Sigmoid colon (tissue), 6 donors: ENCODE measurements at regions not wholly inside any gene's neighbourhood (a gene's known extent, or its start where the extent isn't known, plus 50 kb on each side); places are given as distances from the start of the nearest gene placed in this dataset.

Experiments used
- DNase-seq: peaks from one replicate; pipeline ENCODE4 v3.0.0-alpha.2; 2019
- H3K27ac ChIP-seq, 4 donors: fragments of 200-600 bp; sonication (generic); one replicate each; pipeline ENCODE4 v1.5.1; 2016 to 2019; ENCODE audit warnings: mild to moderate bottlenecking in 1 of 4
- H3K27me3 ChIP-seq, 3 donors: fragments of 200-600 bp; sonication (generic); one replicate each; pipeline ENCODE4 v1.5.1; 2019; ENCODE audit warnings: mild to moderate bottlenecking in 1 of 3
- H3K36me3 ChIP-seq, 4 donors: fragments of 200-600 bp; sonication (generic); one replicate each; pipeline ENCODE4 v1.5.1; 2016 to 2019
- H3K4me1 ChIP-seq, 4 donors: fragments of 200-600 bp; sonication (generic); one replicate each; pipeline ENCODE4 v1.5.1; 2017 to 2019
- H3K4me3 ChIP-seq, 4 donors: fragments of 200-600 bp; sonication (generic); one replicate each; pipeline ENCODE4 v1.5.1; 2017 to 2019; ENCODE audit warnings: mild to moderate bottlenecking in 2 of 4, moderate library complexity in 1 of 4
- H3K9me3 ChIP-seq, 4 donors: fragments of 200-600 bp in 3 of 4; sonication (generic) in 3 of 4; one replicate each; pipeline versions ENCODE4 v1.5.1 to v1.6.1; 2013 to 2019
- CTCF ChIP-seq, 4 experiments: fragments of 450-650 bp in 3 of 4; fragments of 200-600 bp in 1 of 4; IDR thresholded peaks; one replicate each; pipeline ENCODE4 v1.5.1; 2016 to 2019; ENCODE audit warnings: antibody characterized with exemption in 4 of 4, mild to moderate bottlenecking in 3 of 4, moderate library complexity in 2 of 4
- EP300 ChIP-seq, 4 donors: sonication (generic); formaldehyde crosslinking; IDR thresholded peaks; one replicate each; pipeline ENCODE4 v1.6.1; 2017; ENCODE audit warnings: antibody characterized with exemption in 4 of 4
- POLR2A ChIP-seq, 2 donors: fragments of 450-650 bp; IDR thresholded peaks; one replicate each; pipeline ENCODE4 v1.6.1; 2016; ENCODE audit warnings: antibody characterized with exemption in 2 of 2, mild to moderate bottlenecking in 2 of 2, moderate library complexity in 2 of 2
- POLR2AphosphoS5 ChIP-seq, 4 donors: sonication (generic); formaldehyde crosslinking; IDR thresholded peaks; one replicate each; pipeline ENCODE4 v1.6.1; 2017; ENCODE audit warnings: antibody characterized with exemption in 4 of 4
- WGBS, 2 donors: extraction: QIAGEN DNeasy Blood & Tissue Kit; methylation state at CpG; one replicate each; pipeline ENCODE4 v1.1.7; 2013; 5-methylcytosine and 5-hydroxymethylcytosine counted together
- intact Hi-C: fragments of 100-400 bp; cut with DNase I; formaldehyde crosslinking; loops from one replicate; pipeline ENCODE4 v1.15.1; 2023
- donor health status: healthy with polysubstance abuse.
- donor health status: healthy.

GRCh38 chr17:77419547-77420094 is 278.9 kb downstream of the SEC14L1 start:
- WGBS, 2 donors: 81 to 85% methylated on average over 17 of the region's 17 CpGs
- peaks cover 0 to 7% (median 0%) of the 10 kb centered on the region in 4 donors for H3K36me3 ChIP-seq
- peaks cover 0 to 95% (median 91%) of the 10 kb centered on the region in 4 donors for H3K4me1 ChIP-seq
- no peak for DNase-seq
- intact Hi-C loops: loop anchor here (1.0 kb wide), 1 partner anchor 9 kb away; no protein-coding TSS in a partner anchor
- no peaks in the 10 kb centered on the region for H3K9me3 ChIP-seq
- no peaks in the 10 kb centered on the region for H3K27me3 ChIP-seq
- peak in 1 of 4 donors; percentile 8 for TF ChIP-seq POLR2AphosphoS5 (IDR thresholded peaks at IDR 0.05)
- TF ChIP-seq POLR2A (IDR thresholded peaks at IDR 0.05): no peak
- peak overlapping the region; percentile 96 to 100 (median 98) for H3K27ac ChIP-seq
- H3K4me3 ChIP-seq: no peak overlapping the region

- DNase-seq: peak; percentile 89
- Histone ChIP-seq H3K36me3 (peaks cover 0 to under 1% (median 0%) of the 10 kb centered on the region in 4 donors), H3K27ac (peak overlapping the region; percentile 96 to 100 (median 98)), H3K27me3 (no peaks in the 10 kb centered on the region), H3K9me3 (no peaks in the 10 kb centered on the region), H3K4me1 (peaks cover 0 to 96% (median 95%) of the 10 kb centered on the region in 4 donors), H3K4me3 (no peak overlapping the region)
- intact Hi-C loops: no loop called here
- TF ChIP-seq POLR2A (IDR thresholded peaks at IDR 0.05): no peak
- peak in 2 of 4 experiments; percentile 16 to 21 for TF ChIP-seq CTCF (IDR thresholded peaks at IDR 0.05)
- no peak for TF ChIP-seq EP300 (IDR thresholded peaks at IDR 0.05)
- TF ChIP-seq POLR2AphosphoS5 (IDR thresholded peaks at IDR 0.05): peak in 3 of 4 donors; percentile 37 to 42 (median 42)
- 81 to 85% methylated on average over 14 of the region's 14 CpGs for WGBS, 2 donors
Measured at GRCh38 chr17:77420095-77420803, 279.5 kb downstream of the SEC14L1 start.

GRCh38 chr17:77420804-77421629 is 280.2 kb downstream of the SEC14L1 start:
- H3K4me3 ChIP-seq: peak overlapping the region in 1 of 4 donors; percentile 16
- no peaks in the 10 kb centered on the region for H3K27me3 ChIP-seq
- no peaks in the 10 kb centered on the region for H3K9me3 ChIP-seq
- H3K4me1 ChIP-seq: peaks cover 0 to 99% (median 97%) of the 10 kb centered on the region in 4 donors
- WGBS, 2 donors: 33 to 72% methylated on average over 19 of the region's 19 CpGs
- H3K27ac ChIP-seq: peak overlapping the region; percentile 96 to 100 (median 98)
- DNase-seq: peak; percentile 94
- H3K36me3 ChIP-seq: no peaks in the 10 kb centered on the region
- TF ChIP-seq EP300 (IDR thresholded peaks at IDR 0.05) (no peak), POLR2AphosphoS5 (IDR thresholded peaks at IDR 0.05) (peak in 3 of 4 donors; percentile 63 to 72 (median 71)), POLR2A (IDR thresholded peaks at IDR 0.05) (peak in 1 of 2 donors; percentile 7)
- intact Hi-C loops: no loop called here

- WGBS, 2 donors: 67 to 86% methylated on average over 13 of the region's 13 CpGs
- DNase-seq: no peak
- TF ChIP-seq EP300 (IDR thresholded peaks at IDR 0.05): no peak
- no peak for TF ChIP-seq POLR2A (IDR thresholded peaks at IDR 0.05)
- no peak for TF ChIP-seq CTCF (IDR thresholded peaks at IDR 0.05)
- no peak for TF ChIP-seq POLR2AphosphoS5 (IDR thresholded peaks at IDR 0.05)
- Histone ChIP-seq H3K4me3 (no peak overlapping the region), H3K4me1 (peaks cover 0 to 99% (median 97%) of the 10 kb centered on the region in 4 donors), H3K9me3 (no peaks in the 10 kb centered on the region), H3K27ac (peak overlapping the region; percentile 96 to 100 (median 98)), H3K36me3 (no peaks in the 10 kb centered on the region), H3K27me3 (no peaks in the 10 kb centered on the region)
- intact Hi-C loops: no loop called here
Measured at GRCh38 chr17:77421630-77421972, 280.8 kb downstream of the SEC14L1 start.

GRCh38 chr17:77422104-77422747 is 281.5 kb downstream of the SEC14L1 start:
- no peak for TF ChIP-seq CTCF (IDR thresholded peaks at IDR 0.05)
- TF ChIP-seq EP300 (IDR thresholded peaks at IDR 0.05): no peak
- TF ChIP-seq POLR2A (IDR thresholded peaks at IDR 0.05): no peak
- TF ChIP-seq POLR2AphosphoS5 (IDR thresholded peaks at IDR 0.05): no peak
- H3K36me3 ChIP-seq: no peaks in the 10 kb centered on the region
- H3K27ac ChIP-seq: peak overlapping the region; percentile 96 to 100 (median 98)
- WGBS, 2 donors: 93 to 95% methylated on average over 18 of the region's 18 CpGs
- H3K4me1 ChIP-seq: peaks cover 0 to 99% (median 97%) of the 10 kb centered on the region in 4 donors
- no peaks in the 10 kb centered on the region for H3K9me3 ChIP-seq
- H3K4me3 ChIP-seq: no peak overlapping the region
- H3K27me3 ChIP-seq: no peaks in the 10 kb centered on the region
- intact Hi-C loops: no loop called here
- DNase-seq: peak; percentile 79
